LHCN-M2 (cell line): ENCODE measurements at regions not wholly inside any gene's neighbourhood (a gene's known extent, or its start where the extent isn't known, plus 50 kb on each side); places are given as distances from the start of the nearest gene placed in this dataset.

ENCODE experiments used
- DNase-seq: peaks from one replicate; pipeline ENCODE4 v3.0.0-alpha.2; 2012; ENCODE audit warnings: low read depth

DNA sequence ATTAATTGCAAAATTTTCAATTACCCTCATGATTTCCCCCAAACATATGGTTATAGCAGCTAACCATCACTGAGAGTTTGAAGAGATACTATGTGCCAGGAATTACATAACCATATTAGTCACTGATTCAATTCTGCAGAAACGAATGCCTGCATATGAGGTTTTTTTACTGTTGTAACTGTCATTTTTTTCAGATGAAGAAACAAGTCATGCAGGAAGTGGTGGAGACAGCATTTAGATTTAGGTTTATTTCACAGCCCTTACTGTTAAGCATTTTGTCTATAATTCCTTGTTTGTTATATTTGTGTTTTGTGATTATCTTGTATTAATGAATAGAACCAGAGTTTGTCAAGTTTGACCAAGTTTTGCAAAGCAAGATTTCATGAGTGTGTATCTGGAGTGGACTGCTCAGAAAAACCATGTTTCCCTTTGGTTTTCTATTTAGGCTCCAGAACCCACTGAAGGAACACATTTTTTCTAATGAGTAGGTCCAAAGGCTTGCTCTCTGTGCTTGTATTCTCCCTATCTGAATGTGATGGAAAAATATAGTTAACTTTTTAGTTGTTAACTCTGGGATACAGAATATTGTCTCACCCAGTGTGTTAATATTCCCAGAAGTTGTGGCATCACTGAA, 308.5 kb upstream of the ADAMTS5 start:
- peak; percentile 86 for DNase-seq

DNA sequence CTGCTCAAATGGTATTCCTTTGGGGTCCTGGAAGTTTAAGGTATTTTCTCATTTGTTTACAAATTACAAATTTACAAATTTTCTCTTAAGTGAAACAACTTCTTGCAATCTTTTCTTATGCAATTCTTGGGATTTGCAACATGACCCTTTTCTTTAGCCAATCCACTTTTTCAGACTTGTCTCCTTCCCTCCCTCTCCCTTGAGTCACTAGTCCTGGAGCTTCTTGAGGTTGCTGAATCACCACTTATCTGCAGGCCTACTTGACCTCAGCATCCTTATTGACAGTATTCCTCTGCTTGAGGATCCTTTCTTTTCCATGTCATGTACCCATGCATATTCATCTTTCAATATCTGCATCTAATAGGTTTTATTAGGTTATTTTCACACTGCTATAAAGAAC, 302.8 kb upstream of the ADAMTS5 start:
- peak; percentile 96 for DNase-seq

DNA sequence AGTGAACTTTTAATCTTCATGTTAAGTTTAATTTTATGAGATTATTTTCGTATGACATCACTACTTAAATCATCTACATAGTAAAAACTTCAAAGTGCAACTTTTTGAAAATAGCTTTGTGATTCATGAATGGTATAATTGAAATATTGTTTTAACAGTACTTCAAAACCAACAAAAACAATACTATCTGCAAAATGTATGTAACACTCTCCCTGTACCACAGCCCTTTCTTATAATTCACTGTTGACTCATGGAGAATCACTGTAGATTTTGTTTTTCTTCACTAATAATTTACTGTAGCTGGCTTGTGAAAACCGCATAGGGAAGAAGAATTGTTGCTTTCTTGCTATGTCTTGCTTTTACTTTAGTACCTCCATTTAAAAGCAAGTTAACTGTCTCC, 301.4 kb upstream of the ADAMTS5 start:
- peak; percentile 75 for DNase-seq

DNA sequence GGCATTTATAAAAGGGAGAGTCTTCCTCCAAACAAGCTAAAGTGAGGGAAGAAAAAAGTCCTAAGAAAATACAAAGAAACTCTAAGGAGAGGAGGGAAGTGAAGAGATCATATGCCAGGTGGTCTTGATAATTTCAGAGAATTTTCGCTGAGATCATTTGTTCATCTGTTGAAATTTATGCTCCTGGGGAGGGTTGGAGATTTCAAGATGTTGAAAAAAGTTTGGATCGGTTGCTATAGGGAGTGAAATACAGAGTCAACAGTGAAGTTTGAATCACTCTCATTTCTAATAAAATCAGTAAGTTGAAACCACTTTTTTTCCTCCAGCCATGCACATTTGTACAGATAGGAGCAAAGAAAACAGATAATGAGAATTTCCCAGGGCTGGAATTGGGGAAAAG, 299.1 kb upstream of the ADAMTS5 start:
- DNase-seq, result no peak

DNA sequence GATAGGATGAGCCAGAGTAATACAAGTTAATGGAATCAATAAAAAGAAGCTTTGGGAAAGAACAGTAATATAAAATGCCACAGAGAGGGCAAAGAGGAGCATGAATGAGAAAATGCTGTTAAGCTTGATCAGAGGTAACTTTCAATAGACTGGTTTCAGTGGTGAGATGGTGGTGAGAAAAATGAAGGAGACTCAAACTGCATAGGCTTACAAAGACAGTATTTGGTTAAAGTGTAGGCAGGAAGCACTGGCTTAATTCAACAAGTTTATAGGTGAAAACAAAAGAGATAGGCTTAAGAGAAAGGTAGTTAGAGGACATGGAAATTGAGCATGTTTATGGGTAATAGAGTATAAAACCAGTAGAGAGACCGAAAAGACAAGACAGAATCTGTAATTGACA, 298.6 kb upstream of the ADAMTS5 start:
- no peak for DNase-seq

DNA sequence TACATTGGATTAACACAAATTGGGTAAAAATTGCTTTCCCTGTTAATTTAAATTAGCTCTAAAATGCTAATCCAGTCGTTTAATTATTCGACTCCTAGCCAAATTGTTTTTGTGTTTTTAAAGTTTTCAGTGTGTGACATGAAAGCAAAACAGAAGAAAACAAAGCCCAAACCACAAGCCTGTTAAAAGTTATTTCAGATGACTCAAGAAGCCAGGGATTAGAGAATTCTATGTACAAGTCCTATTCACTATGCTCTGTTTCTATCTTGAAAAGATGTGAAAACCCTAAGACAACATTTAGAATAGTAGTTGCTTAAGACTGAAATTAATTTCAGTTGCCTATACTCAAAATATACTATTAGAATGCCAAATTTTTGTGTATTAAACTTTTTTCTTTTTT, 294.8 kb upstream of the ADAMTS5 start:
- peak; percentile 81 for DNase-seq

DNA sequence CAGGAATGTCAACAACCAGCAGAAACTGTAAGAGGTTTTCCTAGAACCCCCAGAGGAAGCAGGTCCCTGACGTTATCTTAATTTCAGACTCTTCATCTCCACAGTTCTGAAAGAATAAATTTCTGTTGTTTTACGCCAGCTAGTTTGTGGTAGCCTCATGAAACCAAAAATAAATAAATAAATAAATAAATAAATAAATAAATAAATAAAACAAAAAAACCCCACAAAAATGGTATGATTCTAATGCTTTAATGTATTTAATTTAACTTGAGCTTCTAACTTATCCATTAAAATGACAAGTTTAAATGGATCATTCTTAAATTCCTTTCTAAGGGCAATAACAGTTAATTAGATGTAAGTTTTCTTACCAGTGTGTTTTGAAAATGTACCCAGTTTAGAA, 293.8 kb upstream of the ADAMTS5 start:
- DNase-seq, result no peak

DNA sequence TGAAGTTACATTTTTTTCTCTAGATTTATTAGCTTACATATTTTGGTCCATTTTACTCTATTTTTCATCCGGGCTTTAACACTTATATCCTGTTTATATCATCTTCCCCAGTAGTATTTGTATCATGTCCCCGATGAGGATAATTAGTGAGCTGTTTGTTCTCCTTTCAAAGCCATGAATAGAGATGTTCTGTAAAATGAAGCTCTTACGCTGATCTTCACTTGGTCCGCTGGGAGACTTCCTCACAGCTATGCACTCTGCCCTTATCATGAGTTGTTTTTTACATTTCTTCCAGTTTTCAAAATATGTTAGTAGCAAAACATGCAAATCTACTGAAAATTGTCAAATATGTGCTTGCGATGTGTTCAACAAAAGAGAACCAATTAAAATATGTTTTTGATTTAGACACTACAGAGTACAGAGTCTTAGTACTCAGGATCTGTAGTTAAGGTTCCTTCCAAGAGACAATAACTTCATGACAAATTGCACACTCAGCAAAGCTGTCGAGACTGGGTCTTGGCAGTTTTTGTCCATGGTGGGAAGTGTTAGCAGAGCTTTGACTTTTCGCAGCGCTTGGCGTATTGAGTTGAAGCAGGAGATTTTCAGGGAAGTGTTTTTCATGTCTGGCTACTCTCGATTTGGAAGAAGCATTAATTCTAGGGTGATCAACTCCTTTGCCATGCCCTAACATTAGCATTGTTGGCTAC, 292.0 kb upstream of the ADAMTS5 start:
- no peak for DNase-seq

DNA sequence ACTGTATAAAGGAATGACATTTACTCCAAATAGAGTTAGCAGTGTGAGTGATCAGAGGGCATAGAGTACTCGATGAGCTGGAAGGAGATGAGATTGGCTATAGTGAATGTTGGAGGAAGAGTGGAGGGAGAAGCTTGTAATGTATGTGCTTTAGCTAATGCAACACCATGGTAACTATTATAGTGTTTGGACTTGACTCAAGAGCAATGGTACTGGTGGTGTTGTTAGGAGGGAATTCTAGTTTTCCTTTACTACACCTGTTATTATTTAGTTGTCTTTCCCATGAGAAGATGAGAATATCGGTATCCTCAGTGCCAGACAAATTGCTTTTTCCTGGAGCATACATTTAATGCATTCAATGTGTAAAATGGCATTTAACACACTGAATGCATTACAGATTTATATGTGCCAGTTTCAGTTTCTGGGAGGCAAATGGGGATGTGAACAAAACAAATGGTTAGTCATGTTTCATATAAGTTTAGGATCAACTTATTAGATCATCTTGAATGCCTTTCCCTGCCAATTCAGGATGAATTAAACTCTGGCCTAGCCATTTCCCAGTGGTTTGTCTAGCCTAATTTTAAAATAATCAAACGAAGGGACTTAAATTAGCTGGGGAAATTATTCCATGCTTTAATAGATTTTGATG, 291.1 kb upstream of the ADAMTS5 start:
- no peak for DNase-seq

DNA sequence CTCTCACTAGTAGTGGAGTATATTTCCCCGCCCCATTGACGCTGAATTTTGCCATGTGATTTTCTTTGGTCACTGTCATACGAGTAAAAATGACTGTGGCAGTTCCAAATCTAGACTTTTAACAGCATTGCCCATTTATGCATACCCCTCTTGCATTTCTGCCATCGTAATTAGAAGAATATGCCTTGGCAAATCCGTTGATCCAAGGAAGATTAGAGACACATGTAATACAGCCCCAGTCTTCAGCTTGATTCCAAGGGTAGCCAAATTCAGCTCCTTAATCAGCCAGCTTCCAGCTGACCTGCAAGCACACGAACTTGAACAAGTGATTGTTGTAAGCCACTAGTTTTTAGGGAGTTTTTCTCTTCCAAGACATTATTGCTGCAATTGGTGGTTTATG, 290.3 kb upstream of the ADAMTS5 start:
- no peak for DNase-seq

DNA sequence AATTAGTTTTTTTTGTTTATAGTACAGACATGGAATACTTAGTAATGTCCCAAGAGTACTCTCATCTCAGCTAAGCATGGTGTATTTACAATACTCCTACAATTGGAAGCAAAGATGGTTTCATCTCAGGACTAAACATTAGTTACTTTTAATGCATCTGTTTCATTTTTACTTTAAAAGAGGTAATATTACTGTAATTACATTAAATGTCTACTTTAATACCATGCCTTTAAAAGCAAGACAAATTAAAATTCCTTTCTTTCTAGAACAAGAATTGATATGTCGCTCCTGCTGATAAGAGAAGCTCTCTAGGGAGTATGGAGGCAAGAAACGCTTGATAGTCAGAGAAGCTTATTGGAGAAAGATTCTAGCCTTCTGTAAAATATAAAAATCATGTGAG, 284.9 kb upstream of the ADAMTS5 start:
- no peak for DNase-seq

DNA sequence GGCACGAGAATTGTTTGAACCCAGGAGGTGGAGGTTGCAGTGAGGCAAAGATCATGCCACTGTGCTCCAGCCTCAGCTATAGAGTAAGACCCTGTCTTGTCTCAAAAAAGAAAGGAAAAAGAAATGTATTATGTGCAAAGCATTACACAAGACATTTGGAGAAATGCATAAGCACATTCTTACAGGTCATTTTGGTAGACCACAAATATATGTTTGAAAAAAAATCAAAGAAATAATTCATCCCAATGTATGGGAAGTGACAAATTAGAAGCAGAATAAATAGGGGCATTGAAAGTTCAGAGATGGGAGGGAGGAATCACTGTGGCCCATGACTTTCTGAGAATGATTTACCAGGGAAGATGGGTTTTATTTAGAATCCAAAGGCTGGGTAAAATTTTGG, 283.5 kb upstream of the ADAMTS5 start:
- no peak for DNase-seq

DNA sequence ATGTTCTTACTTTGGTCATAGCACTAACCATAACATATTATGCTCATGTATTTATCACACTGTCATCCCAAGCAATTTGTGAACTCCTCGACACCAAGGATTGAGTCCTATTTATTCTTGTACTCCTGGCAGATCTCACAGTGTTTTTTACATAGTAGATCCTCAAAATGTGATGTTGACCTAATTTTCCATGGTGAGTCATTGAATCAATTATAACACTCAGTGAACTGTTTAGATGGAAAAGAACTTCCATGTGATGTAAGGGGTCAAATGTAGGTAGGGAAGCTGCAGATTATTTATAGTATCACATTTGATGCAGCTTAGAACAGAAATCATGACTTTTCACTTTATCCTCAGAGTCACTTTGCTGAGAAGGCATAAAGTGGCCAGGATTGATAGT, 281.9 kb upstream of the ADAMTS5 start:
- DNase-seq, result peak; percentile 56

DNA sequence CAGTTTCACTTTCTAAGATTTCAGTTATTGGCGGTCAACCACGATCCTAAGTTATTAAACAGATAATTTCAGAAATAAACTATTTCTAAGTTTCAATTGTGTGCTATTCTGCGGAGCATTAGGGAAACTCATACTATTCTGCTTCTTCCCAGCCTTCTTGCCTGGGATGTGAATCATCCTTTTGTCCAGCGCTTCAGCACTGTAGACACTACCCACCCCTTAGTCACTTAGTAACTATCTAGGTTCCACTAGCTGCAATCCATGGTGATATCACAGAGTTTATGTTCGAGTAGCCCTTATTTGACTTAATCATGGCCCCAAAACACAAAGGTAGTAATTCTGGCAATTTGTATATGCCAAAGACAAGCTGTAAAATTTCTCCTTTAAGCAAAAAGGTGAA, 279.9 kb upstream of the ADAMTS5 start:
- peak; percentile 76 for DNase-seq

DNA sequence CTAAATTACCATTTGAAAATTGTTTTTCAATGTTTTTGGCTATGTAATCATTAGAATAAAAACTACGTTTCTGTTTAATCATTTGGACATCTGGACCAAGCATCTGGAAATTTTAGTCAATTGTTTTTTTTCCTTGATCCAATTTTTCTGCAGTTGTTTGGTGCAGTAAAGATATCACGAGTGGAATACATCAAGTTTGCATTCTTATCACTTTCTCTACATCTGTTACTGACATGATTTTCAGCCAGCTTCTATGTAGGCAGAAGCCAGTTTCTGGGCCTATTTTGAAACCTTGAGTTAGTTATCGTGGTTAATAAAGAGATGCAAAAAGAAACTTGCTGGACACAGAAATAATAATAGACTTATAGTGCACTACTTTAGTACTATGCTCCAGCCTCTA, 277.9 kb upstream of the ADAMTS5 start:
- peak; percentile 28 for DNase-seq

DNA sequence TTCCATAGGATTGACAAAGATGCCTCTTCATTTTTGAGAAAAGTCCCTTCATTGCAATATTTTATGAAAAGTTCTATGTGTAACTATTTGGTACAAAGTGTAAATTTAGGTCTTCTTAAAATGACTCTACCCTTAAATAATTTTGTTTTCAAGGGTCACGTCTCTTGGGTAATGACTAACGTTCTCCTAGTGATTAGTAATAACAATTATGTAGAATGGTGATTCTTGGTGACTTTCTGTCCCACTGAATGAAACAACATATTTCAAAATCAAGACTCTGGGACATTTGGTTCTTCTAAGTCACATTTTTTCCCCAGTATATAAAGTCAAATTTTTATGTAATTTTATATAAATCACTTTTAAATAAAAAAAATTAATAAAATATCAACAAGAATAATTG, 277.5 kb upstream of the ADAMTS5 start:
- peak; percentile 86 for DNase-seq

DNA sequence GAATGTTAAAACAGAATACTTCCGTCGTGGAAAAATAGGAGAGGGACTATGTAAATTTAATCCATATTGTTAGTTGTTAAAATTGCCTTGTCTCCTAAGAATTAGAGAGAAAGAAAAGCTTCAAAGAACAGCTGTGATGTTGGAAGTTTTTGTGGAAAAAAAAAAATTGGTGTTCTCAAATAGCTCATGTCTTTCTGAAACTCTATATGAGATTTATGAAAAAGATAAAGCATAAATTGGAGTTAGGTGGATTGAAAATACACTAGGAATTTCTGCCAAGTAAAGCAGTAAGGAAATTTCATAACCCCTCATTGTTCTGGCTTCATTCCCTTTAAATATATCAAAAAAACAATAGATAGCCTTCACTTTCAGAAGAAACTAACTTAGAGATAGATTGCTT, 274.0 kb upstream of the ADAMTS5 start:
- no peak for DNase-seq

DNA sequence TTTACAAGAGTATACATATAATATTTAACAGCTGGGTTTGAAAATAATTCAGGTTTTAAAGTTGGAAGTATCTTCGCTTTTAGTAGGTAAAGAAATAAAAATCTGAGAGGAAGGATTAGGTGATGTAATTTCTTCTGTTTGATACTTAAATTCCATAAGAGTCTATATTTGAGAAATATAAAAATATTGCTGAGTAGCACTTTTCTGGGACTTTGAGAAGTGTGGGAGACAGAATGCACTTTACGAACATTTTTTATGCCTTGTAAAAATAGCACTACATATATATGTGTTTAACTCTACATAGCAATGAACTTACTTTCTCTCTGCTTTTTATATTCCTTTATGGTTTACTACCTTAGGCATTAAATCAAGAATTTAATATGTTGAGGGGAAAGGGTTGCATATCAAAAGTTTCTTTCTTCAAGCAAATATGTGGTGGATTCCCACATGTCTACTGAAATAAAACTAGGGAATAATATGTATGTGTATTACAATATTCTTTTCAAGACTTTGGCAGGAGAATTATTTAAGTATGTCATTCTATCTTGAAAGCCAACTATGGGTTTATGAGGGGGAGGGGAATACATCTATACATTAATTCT, 266.7 kb upstream of the ADAMTS5 start:
- DNase-seq, result no peak

DNA sequence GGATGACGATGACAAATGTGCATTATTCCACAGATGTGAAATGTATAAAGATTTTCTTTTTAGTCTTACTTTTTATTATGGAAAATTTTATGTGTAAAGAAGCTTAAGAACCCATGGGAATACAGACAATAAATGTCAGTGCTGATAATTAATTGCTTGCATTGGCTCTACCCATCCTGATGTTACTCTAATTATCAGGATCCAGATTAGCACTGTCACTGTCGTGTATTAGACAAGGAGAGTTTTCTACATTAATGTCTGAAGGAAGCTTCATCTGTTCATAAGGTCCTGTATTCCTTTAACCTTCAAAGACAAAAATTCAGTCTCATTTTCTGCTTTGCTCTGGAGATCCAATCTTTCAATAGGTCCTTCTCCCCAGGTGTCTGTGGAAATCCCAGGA, 259.1 kb upstream of the ADAMTS5 start:
- no peak for DNase-seq

DNA sequence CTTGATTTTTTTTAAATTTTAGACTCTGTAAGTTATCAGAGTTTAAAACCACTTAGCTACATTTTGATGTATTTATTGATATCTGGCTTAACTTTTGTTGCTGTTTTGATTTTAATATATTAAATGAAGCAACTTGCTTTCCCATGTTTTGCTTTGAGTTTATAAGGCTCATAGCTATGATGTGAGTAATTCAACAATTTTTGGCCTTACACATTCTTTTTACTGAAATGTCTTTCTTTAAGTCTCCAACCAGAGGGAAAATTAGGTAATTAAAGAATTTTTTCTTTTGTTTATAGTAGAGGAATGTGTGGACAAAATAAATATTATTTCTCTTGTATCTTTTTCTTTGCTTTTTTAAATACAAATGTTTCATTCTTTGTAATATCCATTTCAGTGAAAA, 258.3 kb upstream of the ADAMTS5 start:
- peak; percentile 32 for DNase-seq

DNA sequence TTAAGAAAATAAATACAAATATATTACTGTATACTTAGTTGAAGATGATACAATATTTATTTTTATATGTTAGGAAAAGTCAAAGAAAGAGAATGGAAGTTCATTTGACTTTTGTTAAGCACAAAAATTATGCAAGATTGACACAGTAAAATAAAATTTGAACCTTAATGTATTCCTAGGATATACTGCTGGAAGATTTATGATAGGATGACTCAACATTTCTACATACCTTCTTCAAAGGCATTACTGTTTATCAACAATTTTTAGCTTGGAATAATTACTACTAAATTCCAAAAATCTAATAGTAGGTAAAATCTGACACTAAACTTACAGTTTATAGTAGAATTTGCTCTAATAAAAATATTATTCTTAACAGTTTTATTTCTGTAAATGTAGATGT, 257.3 kb upstream of the ADAMTS5 start:
- DNase-seq, result no peak

DNA sequence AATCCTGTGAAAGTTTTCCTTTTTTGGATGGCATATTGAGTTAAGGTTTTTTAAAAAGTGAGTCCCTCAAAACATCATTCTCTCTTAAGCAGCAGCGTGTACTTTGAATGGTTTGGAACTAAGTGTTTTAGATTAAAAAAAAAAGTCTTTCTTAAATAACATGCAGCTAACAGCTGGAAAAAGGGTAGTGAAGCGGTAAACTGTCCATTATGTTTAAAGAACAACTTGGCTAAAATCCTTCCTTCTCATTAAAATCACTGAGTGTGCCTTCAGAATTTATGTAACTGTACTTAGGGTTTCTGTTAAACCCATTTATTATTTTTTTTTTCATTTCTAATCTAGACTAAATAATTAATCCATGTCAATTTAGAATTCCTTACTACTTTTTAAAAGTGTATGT, 254.2 kb upstream of the ADAMTS5 start:
- DNase-seq, result no peak

DNA sequence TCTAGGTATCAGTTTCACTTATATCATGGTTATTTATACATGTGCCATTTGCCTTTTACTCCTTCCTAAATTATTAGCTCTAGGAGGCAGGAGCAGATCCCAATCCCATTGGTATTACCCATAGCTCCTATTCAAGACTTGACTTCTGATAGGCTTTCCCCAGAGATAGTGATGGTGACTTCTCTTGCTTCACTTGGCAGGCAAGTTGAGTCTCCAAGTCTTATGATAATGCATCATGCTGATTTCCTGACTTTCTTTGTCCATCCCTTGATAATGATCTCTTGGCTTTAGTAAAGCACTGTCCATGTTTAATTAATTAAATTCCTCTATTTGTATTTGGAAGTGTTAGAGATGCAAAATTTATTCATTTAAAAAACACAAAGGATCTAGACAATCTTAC, 253.5 kb upstream of the ADAMTS5 start:
- peak; percentile 42 for DNase-seq
